Endothelial cell of umbilical vein (primary cell): ENCODE measurements at regions not wholly inside any gene's neighbourhood (a gene's known extent, or its start where the extent isn't known, plus 50 kb on each side); places are given as distances from the start of the nearest gene placed in this dataset.

Experiments used
- BruUV-seq: library from RNA; stranded (reverse); fragments of 400-500 nt; replicated peaks from 2 replicates; lab custom pipeline; 2021; lab: Mats Ljungman, UMichigan
- CTCF ChIA-PET: fragments of 300-600, 350-600 bp; sonication (Branson Sonifier 250); formaldehyde crosslinking; loops from one replicate; lab custom pipeline; 2021; ENCODE audit warnings: antibody characterized with exemption, inconsistent platforms; lab: Charles Lee
- POLR2A ChIA-PET: fragments of 300-600, 350-600 bp; sonication (Branson Sonifier 250); formaldehyde crosslinking; loops from one replicate; lab custom pipeline; 2021; ENCODE audit warnings: antibody characterized with exemption, inconsistent platforms; lab: Charles Lee
- DNase-seq: peaks from one replicate; pipeline ENCODE4 v3.0.0-alpha.2; 2011; ENCODE audit warnings: low read depth, low spot score
- FAIRE-seq: peaks from 2 replicates; lab custom pipeline; 2011; peaks lifted over from hg19 to GRCh38; lab: Jason Lieb, UNC
- H2AFZ ChIP-seq: 2 replicates; pipeline ENCODE4 v1.6.0; 2012; ENCODE audit warnings: low read depth, low read length, control low read depth, inconsistent platforms
- H3K27ac ChIP-seq: 2 replicates; pipeline ENCODE4 v1.5.1; 2011; ENCODE audit warnings: low read depth, mild to moderate bottlenecking, control low read depth, low read length, moderate library complexity; ENCODE audit not compliant: insufficient read depth
- H3K27me3 ChIP-seq, 2 experiments: 2 replicates each; pipeline versions ENCODE4 v1.6.0 to v1.6.1; 2011; ENCODE audit warnings: low read length in 2 of 2, mixed read lengths in 1 of 2; ENCODE audit not compliant: control insufficient read depth in 2 of 2, insufficient read depth in 2 of 2
- H3K36me3 ChIP-seq, 2 experiments: 2 replicates in 1 of 2; 3 replicates in 1 of 2; pipeline ENCODE4 v1.5.1; 2011; ENCODE audit warnings: low read length in 2 of 2, mild to moderate bottlenecking in 1 of 2, moderate library complexity in 1 of 2; ENCODE audit not compliant: control insufficient read depth in 2 of 2, insufficient read depth in 2 of 2; ENCODE audit errors: extremely low read depth in 1 of 2
- H3K4me1 ChIP-seq: 3 replicates; pipeline ENCODE4 v1.5.1; 2011; ENCODE audit warnings: mild to moderate bottlenecking, low read length; ENCODE audit not compliant: control insufficient read depth, insufficient read depth; ENCODE audit errors: extremely low read depth
- H3K4me2 ChIP-seq: 2 replicates; pipeline ENCODE4 v1.6.1; 2011; ENCODE audit warnings: low read length, control low read depth, mixed read lengths; ENCODE audit not compliant: insufficient read depth
- H3K4me3 ChIP-seq, 3 experiments: fragments of 200-600 bp in 1 of 3; sonication (generic), shearing (Covaris generic) in 1 of 3; replicated peaks in 1 of 3; 2 replicates each; pipeline ENCODE4 v1.5.1; 2011 to 2016; ENCODE audit warnings: control low read depth in 3 of 3, low read length in 3 of 3, mild to moderate bottlenecking in 2 of 3, inconsistent platforms in 1 of 3, low read depth in 1 of 3, moderate library complexity in 1 of 3; ENCODE audit not compliant: insufficient read depth in 1 of 3
- H3K79me2 ChIP-seq: 2 replicates; pipeline ENCODE4 v1.6.0; 2012; ENCODE audit warnings: low read length, inconsistent platforms; ENCODE audit not compliant: control insufficient read depth, insufficient read depth
- H3K9ac ChIP-seq: replicated peaks from 2 replicates; pipeline ENCODE3; 2011; ENCODE audit warnings: low read length, control low read depth; ENCODE audit not compliant: insufficient read depth; ENCODE audit errors: extremely low read depth
- H3K9me1 ChIP-seq: replicated peaks from 3 replicates; pipeline ENCODE4 v1.6.0; 2011; ENCODE audit warnings: mild to moderate bottlenecking, low read length; ENCODE audit not compliant: control insufficient read depth, insufficient read depth; ENCODE audit errors: extremely low read depth
- H3K9me3 ChIP-seq: replicated peaks from 2 replicates; pipeline ENCODE4 v1.5.1; 2012; ENCODE audit warnings: low read length, inconsistent platforms; ENCODE audit not compliant: control insufficient read depth, insufficient read depth
- H4K20me1 ChIP-seq: replicated peaks from 2 replicates; pipeline ENCODE3; 2011; ENCODE audit warnings: mild to moderate bottlenecking, low read length; ENCODE audit not compliant: control insufficient read depth, insufficient read depth; ENCODE audit errors: extremely low read depth
- CTCF ChIP-seq, 2 donors: IDR thresholded peaks; 1 replicate in 1 of 2; 2 replicates in 1 of 2; pipeline ENCODE4 v1.5.1; 2011; ENCODE audit warnings: low read length in 2 of 2, mild to moderate bottlenecking in 2 of 2, moderate library complexity in 2 of 2, control low read depth in 1 of 2, inconsistent platforms in 1 of 2, low read depth in 1 of 2; ENCODE audit not compliant: insufficient read depth in 1 of 2; ENCODE audit errors: extremely low read depth in 1 of 2
- EZH2 ChIP-seq: IDR thresholded peaks from 2 replicates; pipeline ENCODE4 v1.6.1; 2012; ENCODE audit warnings: borderline replicate concordance, low read depth, mild to moderate bottlenecking, moderate library complexity, low read length, inconsistent platforms; ENCODE audit not compliant: severe bottlenecking
- GATA2 ChIP-seq: IDR thresholded peaks from 2 replicates; pipeline ENCODE4 v1.7.0; 2011; ENCODE audit warnings: low read depth, mild to moderate bottlenecking, moderate library complexity, mixed read lengths, low read length; ENCODE audit not compliant: insufficient read length, insufficient read depth
- JUN ChIP-seq: IDR thresholded peaks from 2 replicates; pipeline ENCODE4 v1.6.1; 2011; ENCODE audit warnings: borderline replicate concordance, low read depth; ENCODE audit not compliant: insufficient read length, insufficient read depth
- MAX ChIP-seq: IDR thresholded peaks from 2 replicates; pipeline ENCODE4 v1.6.1; 2011; ENCODE audit not compliant: insufficient read depth, insufficient read length
- MYC ChIP-seq: IDR thresholded peaks from one replicate; pipeline ENCODE4 v1.6.1; 2011; ENCODE audit warnings: mild to moderate bottlenecking, low read depth, low read length
- POLR2A ChIP-seq: IDR thresholded peaks from 2 replicates; pipeline ENCODE4 v1.6.1; 2012; ENCODE audit warnings: low read depth, mild to moderate bottlenecking, control low read depth, low read length
- POLR2AphosphoS5 ChIP-seq: IDR thresholded peaks from 2 replicates; pipeline ENCODE4 v1.6.1; 2012; ENCODE audit warnings: low read depth, mild to moderate bottlenecking, control low read depth, low read length, moderate library complexity; ENCODE audit not compliant: insufficient read depth
- dilution Hi-C: fragments of 300-500 bp; cut with MboI; formaldehyde crosslinking; loops from one replicate; pipeline ENCODE4 v1.15.0; 2019; ENCODE audit warnings: low sequenced_read_pairs; ENCODE audit not compliant: extremely low pct_ligation_motif_present
- intact Hi-C: fragments of 100-400 bp; cut with micrococcal nuclease; formaldehyde crosslinking; loops from one replicate; pipeline ENCODE4 v1.10.0; 2022

DNA sequence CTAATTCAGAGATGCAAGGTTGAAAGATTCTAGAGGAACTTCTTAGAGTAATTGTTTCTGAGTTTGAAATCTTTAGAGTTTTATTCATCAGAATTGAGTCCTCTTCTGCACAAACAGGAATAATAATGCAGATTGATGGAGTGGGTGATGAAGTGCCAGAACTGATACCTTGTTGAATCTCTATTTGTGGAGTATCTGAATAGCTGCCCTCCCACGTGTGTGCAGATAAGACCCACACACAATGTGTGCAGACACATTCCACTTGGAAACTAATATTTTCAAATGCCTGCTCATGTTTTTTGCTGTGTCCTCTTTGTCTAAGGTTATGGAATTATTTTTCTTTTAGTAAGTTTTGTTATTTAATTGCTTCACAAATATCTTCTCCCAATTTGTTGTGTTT lies 1167.8 kb upstream of the MAP3K7 start:
- Histone ChIP-seq H3K9ac (no peak overlapping the region), H4K20me1 (no peaks in the 10 kb centered on the region), H3K36me3 (no peaks in the 10 kb centered on the region), H3K4me2 (no peak overlapping the region), H3K27me3 (no peaks in the 10 kb centered on the region), H3K79me2 (no peaks in the 10 kb centered on the region), H3K4me1 (no peaks in the 10 kb centered on the region), H3K27ac (no peak overlapping the region), H3K9me1 (no peaks in the 10 kb centered on the region), H2AFZ (no peak overlapping the region), H3K4me3 (no peak overlapping the region), H3K9me3 (no peaks in the 10 kb centered on the region)
- ChIA-PET CTCF (no interaction called here), POLR2A (no interaction called here)
- DNase-seq (no peak), FAIRE-seq (no peak)
- intact Hi-C loops, result no loop called here
- dilution Hi-C loops, result no loop called here
- no TSS peak for BruUV-seq
- TF ChIP-seq POLR2A, result no peak
- no peak for TF ChIP-seq MYC
- TF ChIP-seq EZH2, result no peak
- TF ChIP-seq MAX, result no peak
- TF ChIP-seq CTCF (IDR thresholded peaks at IDR 0.05; ENCODE audit: extremely low read depth in 1 of 2, insufficient read depth in 1 of 2, low read depth in 1 of 2, low read length in 2 of 2), result no peak
- no peak for TF ChIP-seq POLR2AphosphoS5
- TF ChIP-seq GATA2, result no peak
- TF ChIP-seq JUN, result no peak
